ENCODE measurements at regions not wholly inside any gene's neighbourhood (a gene's known extent, or its start where the extent isn't known, plus 50 kb on each side); places are given as distances from the start of the nearest gene placed in this dataset.

GRCh38 chr5:89493414-89493813 lies 610.4 kb upstream of the MEF2C start:
- Histone ChIP-seq H2AFZ (no peak overlapping the region), H3K4me3 (ENCODE audit: low read depth, low read length) (no peak overlapping the region), H3K36me3 (ENCODE audit: control insufficient read depth, insufficient read depth, low read length) (no peaks in the 10 kb centered on the region), H3K9me3 (ENCODE audit: control insufficient read depth, low read length) (no peaks in the 10 kb centered on the region), H3K27ac (no peak overlapping the region), H3K4me2 (ENCODE audit: low read length) (no peak overlapping the region), H3K9ac (no peak overlapping the region), H3K4me1 (no peaks in the 10 kb centered on the region), H3K79me2 (no peaks in the 10 kb centered on the region), H3K27me3 (ENCODE audit: control insufficient read depth, insufficient read depth, low read length) (no peaks in the 10 kb centered on the region)
- TF ChIP-seq CTCF (IDR thresholded peaks at IDR 0.05) = no peak

GRCh38 chr5:89484962-89485361 lies 602.0 kb upstream of the MEF2C start:
- H3K27ac ChIP-seq = no peak overlapping the region
- H3K4me1 ChIP-seq = no peaks in the 10 kb centered on the region
- H3K4me2 ChIP-seq (ENCODE audit: low read length) = no peak overlapping the region
- no peak for TF ChIP-seq CTCF (IDR thresholded peaks at IDR 0.05)
- no peak overlapping the region for H2AFZ ChIP-seq
- H3K79me2 ChIP-seq = no peaks in the 10 kb centered on the region
- H3K27me3 ChIP-seq (ENCODE audit: control insufficient read depth, insufficient read depth, low read length) = no peaks in the 10 kb centered on the region
- no peak overlapping the region for H3K4me3 ChIP-seq (ENCODE audit: low read depth, low read length)
- no peaks in the 10 kb centered on the region for H3K9me3 ChIP-seq (ENCODE audit: control insufficient read depth, low read length)
- no peaks in the 10 kb centered on the region for H3K36me3 ChIP-seq (ENCODE audit: control insufficient read depth, insufficient read depth, low read length)
- no peak overlapping the region for H3K9ac ChIP-seq

- Histone ChIP-seq H3K9me3 (ENCODE audit: control insufficient read depth, low read length) (no peaks in the 10 kb centered on the region), H3K79me2 (no peaks in the 10 kb centered on the region), H3K4me2 (ENCODE audit: low read length) (no peak overlapping the region), H2AFZ (no peak overlapping the region), H3K27me3 (ENCODE audit: control insufficient read depth, insufficient read depth, low read length) (no peaks in the 10 kb centered on the region), H3K9ac (no peak overlapping the region), H3K4me1 (no peaks in the 10 kb centered on the region), H3K4me3 (ENCODE audit: low read depth, low read length) (no peak overlapping the region), H3K27ac (no peak overlapping the region), H3K36me3 (ENCODE audit: control insufficient read depth, insufficient read depth, low read length) (no peaks in the 10 kb centered on the region)
- TF ChIP-seq CTCF (IDR thresholded peaks at IDR 0.05) = no peak
These were observed 597.5 kb upstream of the MEF2C start for GRCh38 chr5:89480406-89481007.

GRCh38 chr5:89478851-89479250 lies 595.9 kb upstream of the MEF2C start:
- Histone ChIP-seq H3K36me3 (ENCODE audit: control insufficient read depth, insufficient read depth, low read length) (no peaks in the 10 kb centered on the region), H3K27ac (no peak overlapping the region), H3K9ac (no peak overlapping the region), H3K4me1 (no peaks in the 10 kb centered on the region), H3K4me2 (ENCODE audit: low read length) (no peak overlapping the region), H3K4me3 (ENCODE audit: low read depth, low read length) (no peak overlapping the region), H3K9me3 (ENCODE audit: control insufficient read depth, low read length) (no peaks in the 10 kb centered on the region), H3K79me2 (no peaks in the 10 kb centered on the region), H3K27me3 (ENCODE audit: control insufficient read depth, insufficient read depth, low read length) (no peaks in the 10 kb centered on the region), H2AFZ (no peak overlapping the region)
- no peak for TF ChIP-seq CTCF (IDR thresholded peaks at IDR 0.05)

- Histone ChIP-seq H3K9ac (no peak overlapping the region), H3K36me3 (ENCODE audit: control insufficient read depth, insufficient read depth, low read length) (no peaks in the 10 kb centered on the region), H3K4me1 (no peaks in the 10 kb centered on the region), H3K4me2 (ENCODE audit: low read length) (no peak overlapping the region), H3K9me3 (ENCODE audit: control insufficient read depth, low read length) (no peaks in the 10 kb centered on the region), H3K4me3 (ENCODE audit: low read depth, low read length) (no peak overlapping the region), H2AFZ (no peak overlapping the region), H3K27me3 (ENCODE audit: control insufficient read depth, insufficient read depth, low read length) (no peaks in the 10 kb centered on the region), H3K79me2 (no peaks in the 10 kb centered on the region), H3K27ac (no peak overlapping the region)
- TF ChIP-seq CTCF (IDR thresholded peaks at IDR 0.05) = no peak
These were observed 590.2 kb upstream of the MEF2C start for GRCh38 chr5:89473196-89473595.

All from parathyroid adenoma (tissue), 2 donors.